ENCODE measurements at regions not wholly inside any gene's neighbourhood (a gene's known extent, or its start where the extent isn't known, plus 50 kb on each side); places are given as distances from the start of the nearest gene placed in this dataset.

GRCh38 chr12:72141381-72141780 is 130.8 kb upstream of the TRHDE start (continued):
- TF ChIP-seq CTCF (IDR thresholded peaks at IDR 0.05 in 2 of 3, conservative IDR thresholded peaks at IDR 0.05 in 1 of 3; ENCODE audit: control insufficient read depth in 2 of 3, extremely low read depth in 1 of 3, insufficient read depth in 1 of 3, low read depth in 3 of 3, low read length in 3 of 3) (peak; percentile 18 to 27 (median 26); a peak in 4 of 6 replicates), EP300 (IDR thresholded peaks at IDR 0.05; ENCODE audit: borderline replicate concordance in 1 of 2, control insufficient read depth in 1 of 2, low read depth in 2 of 2, low read length in 2 of 2) (peak in 1 of 2 experiments; percentile 66; a peak in 1 of 4 replicates), DPF2 (IDR thresholded peaks at IDR 0.05) (0 out of 2 replicates have a peak, but pooled peaks have one; percentile 48), IRF4 (IDR thresholded peaks at IDR 0.05; ENCODE audit: low read depth, low read length) (peak; percentile 71; the same call in 1 of the 2 replicates), RAD51 (IDR thresholded peaks at IDR 0.05) (no peak), EED (IDR thresholded peaks at IDR 0.05; ENCODE audit: low read depth) (0 out of 2 replicates have a peak, but pooled peaks have one; percentile 25), NR2F1 (conservative IDR thresholded peaks at IDR 0.05) (peak; percentile 87), MTA3 (IDR thresholded peaks at IDR 0.05; ENCODE audit: borderline replicate concordance, low read length) (no peak), IKZF1 (conservative IDR thresholded peaks at IDR 0.05) (0 out of 2 replicates have a peak, but pooled peaks have one; percentile 22), RAD21 (IDR thresholded peaks at IDR 0.05; ENCODE audit: insufficient read depth, low read depth, low read length) (peak; percentile 34; the same call in 1 of the 2 replicates), MEF2A (IDR thresholded peaks at IDR 0.05; ENCODE audit: insufficient read depth, low read depth, low read length) (peak; percentile 78), NFIC (IDR thresholded peaks at IDR 0.05; ENCODE audit: low read depth, low read length) (peak; percentile 72), BHLHE40 (IDR thresholded peaks at IDR 0.05; ENCODE audit: borderline replicate concordance in 1 of 2, low read depth in 2 of 2, low read length in 1 of 2) (peak; percentile 3 to 26; a peak in 1 of 4 replicates), KLF5 (IDR thresholded peaks at IDR 0.05; ENCODE audit: partially characterized antibody) (no peak), TAF1 (IDR thresholded peaks at IDR 0.05; ENCODE audit: borderline replicate concordance, low read depth, low read length) (no peak), ZNF217 (IDR thresholded peaks at IDR 0.05) (peak; percentile 87), RUNX3 (IDR thresholded peaks at IDR 0.05; ENCODE audit: low read length) (peak; percentile 98), FOXM1 (IDR thresholded peaks at IDR 0.05; ENCODE audit: low read depth, low read length) (peak; percentile 73; the same call in 1 of the 2 replicates), SMAD1 (IDR thresholded peaks at IDR 0.05; ENCODE audit: low read depth, partially characterized antibody) (peak; percentile 99), MTA2 (IDR thresholded peaks at IDR 0.05; ENCODE audit: low read depth) (peak; percentile 80)
- TF ChIP-seq, protein P1, sequence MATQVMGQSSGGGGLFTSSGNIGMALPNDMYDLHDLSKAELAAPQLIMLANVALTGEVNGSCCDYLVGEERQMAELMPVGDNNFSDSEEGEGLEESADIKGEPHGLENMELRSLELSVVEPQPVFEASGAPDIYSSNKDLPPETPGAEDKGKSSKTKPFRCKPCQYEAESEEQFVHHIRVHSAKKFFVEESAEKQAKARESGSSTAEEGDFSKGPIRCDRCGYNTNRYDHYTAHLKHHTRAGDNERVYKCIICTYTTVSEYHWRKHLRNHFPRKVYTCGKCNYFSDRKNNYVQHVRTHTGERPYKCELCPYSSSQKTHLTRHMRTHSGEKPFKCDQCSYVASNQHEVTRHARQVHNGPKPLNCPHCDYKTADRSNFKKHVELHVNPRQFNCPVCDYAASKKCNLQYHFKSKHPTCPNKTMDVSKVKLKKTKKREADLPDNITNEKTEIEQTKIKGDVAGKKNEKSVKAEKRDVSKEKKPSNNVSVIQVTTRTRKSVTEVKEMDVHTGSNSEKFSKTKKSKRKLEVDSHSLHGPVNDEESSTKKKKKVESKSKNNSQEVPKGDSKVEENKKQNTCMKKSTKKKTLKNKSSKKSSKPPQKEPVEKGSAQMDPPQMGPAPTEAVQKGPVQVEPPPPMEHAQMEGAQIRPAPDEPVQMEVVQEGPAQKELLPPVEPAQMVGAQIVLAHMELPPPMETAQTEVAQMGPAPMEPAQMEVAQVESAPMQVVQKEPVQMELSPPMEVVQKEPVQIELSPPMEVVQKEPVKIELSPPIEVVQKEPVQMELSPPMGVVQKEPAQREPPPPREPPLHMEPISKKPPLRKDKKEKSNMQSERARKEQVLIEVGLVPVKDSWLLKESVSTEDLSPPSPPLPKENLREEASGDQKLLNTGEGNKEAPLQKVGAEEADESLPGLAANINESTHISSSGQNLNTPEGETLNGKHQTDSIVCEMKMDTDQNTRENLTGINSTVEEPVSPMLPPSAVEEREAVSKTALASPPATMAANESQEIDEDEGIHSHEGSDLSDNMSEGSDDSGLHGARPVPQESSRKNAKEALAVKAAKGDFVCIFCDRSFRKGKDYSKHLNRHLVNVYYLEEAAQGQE (IDR thresholded peaks at IDR 0.05; ENCODE audit: low read depth, low read length), result peak; percentile 52; the same call in 1 of the 2 replicates
- TF ChIP-seq, protein P2, sequence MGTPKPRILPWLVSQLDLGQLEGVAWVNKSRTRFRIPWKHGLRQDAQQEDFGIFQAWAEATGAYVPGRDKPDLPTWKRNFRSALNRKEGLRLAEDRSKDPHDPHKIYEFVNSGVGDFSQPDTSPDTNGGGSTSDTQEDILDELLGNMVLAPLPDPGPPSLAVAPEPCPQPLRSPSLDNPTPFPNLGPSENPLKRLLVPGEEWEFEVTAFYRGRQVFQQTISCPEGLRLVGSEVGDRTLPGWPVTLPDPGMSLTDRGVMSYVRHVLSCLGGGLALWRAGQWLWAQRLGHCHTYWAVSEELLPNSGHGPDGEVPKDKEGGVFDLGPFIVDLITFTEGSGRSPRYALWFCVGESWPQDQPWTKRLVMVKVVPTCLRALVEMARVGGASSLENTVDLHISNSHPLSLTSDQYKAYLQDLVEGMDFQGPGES (IDR thresholded peaks at IDR 0.05), result no peak
- TF ChIP-seq, protein P3, sequence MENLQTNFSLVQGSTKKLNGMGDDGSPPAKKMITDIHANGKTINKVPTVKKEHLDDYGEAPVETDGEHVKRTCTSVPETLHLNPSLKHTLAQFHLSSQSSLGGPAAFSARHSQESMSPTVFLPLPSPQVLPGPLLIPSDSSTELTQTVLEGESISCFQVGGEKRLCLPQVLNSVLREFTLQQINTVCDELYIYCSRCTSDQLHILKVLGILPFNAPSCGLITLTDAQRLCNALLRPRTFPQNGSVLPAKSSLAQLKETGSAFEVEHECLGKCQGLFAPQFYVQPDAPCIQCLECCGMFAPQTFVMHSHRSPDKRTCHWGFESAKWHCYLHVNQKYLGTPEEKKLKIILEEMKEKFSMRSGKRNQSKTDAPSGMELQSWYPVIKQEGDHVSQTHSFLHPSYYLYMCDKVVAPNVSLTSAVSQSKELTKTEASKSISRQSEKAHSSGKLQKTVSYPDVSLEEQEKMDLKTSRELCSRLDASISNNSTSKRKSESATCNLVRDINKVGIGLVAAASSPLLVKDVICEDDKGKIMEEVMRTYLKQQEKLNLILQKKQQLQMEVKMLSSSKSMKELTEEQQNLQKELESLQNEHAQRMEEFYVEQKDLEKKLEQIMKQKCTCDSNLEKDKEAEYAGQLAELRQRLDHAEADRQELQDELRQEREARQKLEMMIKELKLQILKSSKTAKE (IDR thresholded peaks at IDR 0.05; ENCODE audit: low read depth, poor library complexity, severe bottlenecking), result peak; percentile 92

Measured in GM12878 (cell line).